ENCODE measurements at regions not wholly inside any gene's neighbourhood (a gene's known extent, or its start where the extent isn't known, plus 50 kb on each side); places are given as distances from the start of the nearest gene placed in this dataset.

DNA sequence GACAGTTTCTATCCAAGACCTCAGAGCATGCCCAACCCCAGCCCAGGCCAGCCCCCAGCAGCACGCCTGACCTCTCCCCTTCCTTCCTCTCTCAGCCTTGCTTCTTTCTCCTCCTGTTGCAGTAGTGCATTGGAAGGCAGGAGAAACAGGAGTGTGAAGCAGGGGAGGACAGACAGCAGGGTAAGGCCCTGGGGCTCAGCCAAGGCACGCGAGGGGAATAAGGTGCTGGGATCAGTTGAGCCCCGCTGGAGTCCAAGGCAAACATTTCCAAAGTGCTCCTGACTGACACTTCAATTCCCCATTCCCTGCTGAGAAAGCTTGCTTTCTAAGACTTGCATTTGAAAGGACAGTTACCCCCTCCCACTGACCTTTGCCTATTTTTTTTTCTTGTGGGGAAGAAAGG is 73.1 kb upstream of the OLFM4 start:
- no peak for TF ChIP-seq POLR2A (IDR thresholded peaks at IDR 0.05)
- TF ChIP-seq, protein P1, sequence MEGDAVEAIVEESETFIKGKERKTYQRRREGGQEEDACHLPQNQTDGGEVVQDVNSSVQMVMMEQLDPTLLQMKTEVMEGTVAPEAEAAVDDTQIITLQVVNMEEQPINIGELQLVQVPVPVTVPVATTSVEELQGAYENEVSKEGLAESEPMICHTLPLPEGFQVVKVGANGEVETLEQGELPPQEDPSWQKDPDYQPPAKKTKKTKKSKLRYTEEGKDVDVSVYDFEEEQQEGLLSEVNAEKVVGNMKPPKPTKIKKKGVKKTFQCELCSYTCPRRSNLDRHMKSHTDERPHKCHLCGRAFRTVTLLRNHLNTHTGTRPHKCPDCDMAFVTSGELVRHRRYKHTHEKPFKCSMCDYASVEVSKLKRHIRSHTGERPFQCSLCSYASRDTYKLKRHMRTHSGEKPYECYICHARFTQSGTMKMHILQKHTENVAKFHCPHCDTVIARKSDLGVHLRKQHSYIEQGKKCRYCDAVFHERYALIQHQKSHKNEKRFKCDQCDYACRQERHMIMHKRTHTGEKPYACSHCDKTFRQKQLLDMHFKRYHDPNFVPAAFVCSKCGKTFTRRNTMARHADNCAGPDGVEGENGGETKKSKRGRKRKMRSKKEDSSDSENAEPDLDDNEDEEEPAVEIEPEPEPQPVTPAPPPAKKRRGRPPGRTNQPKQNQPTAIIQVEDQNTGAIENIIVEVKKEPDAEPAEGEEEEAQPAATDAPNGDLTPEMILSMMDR (IDR thresholded peaks at IDR 0.05): no peak
